OCI-LY7 (cell line): ENCODE measurements at regions not wholly inside any gene's neighbourhood (a gene's known extent, or its start where the extent isn't known, plus 50 kb on each side); places are given as distances from the start of the nearest gene placed in this dataset.

Experiments used
- BruUV-seq: library from RNA; stranded (reverse); fragments of 400-500 nt; replicated peaks from 2 replicates; lab custom pipeline; 2021; lab: Mats Ljungman, UMichigan
- CTCF ChIA-PET: fragments of 300-600 bp; sonication (Branson Sonifier 250); formaldehyde crosslinking; loops from one replicate; lab custom pipeline; 2022; ENCODE audit warnings: antibody characterized with exemption; ENCODE audit not compliant: unreplicated experiment; lab: Charles Lee
- POLR2A ChIA-PET: fragments of 300-600 bp; sonication (Branson Sonifier 250); formaldehyde crosslinking; loops from one replicate; lab custom pipeline; 2022; ENCODE audit warnings: antibody characterized with exemption; lab: Charles Lee
- DNase-seq: peaks from one replicate; pipeline ENCODE4 v3.0.0-alpha.2; 2015; ENCODE audit warnings: low spot score
- H2AFZ ChIP-seq: fragments of 200-600 bp; sonication (generic), shearing (Covaris generic); 2 replicates; pipeline ENCODE4 v1.6.1; 2014; ENCODE audit warnings: mild to moderate bottlenecking, antibody characterized with exemption, low read length, moderate library complexity
- H3K27ac ChIP-seq: fragments of 200-600 bp; sonication (generic); 2 replicates; pipeline ENCODE4 v1.5.1; 2014; ENCODE audit warnings: mixed run types, low read depth, mild to moderate bottlenecking, moderate library complexity, low read length, inconsistent platforms; ENCODE audit not compliant: poor library complexity, severe bottlenecking
- H3K36me3 ChIP-seq: fragments of 200-600 bp; sonication (generic); 2 replicates; pipeline ENCODE4 v1.6.1; 2014; ENCODE audit warnings: mild to moderate bottlenecking, antibody characterized with exemption, low read length, moderate library complexity, mixed read lengths; ENCODE audit not compliant: insufficient read depth
- H3K4me1 ChIP-seq: fragments of 200-600 bp; sonication (generic); 2 replicates; pipeline ENCODE4 v1.5.1; 2014; ENCODE audit warnings: mild to moderate bottlenecking, low read length; ENCODE audit not compliant: insufficient read depth, poor library complexity, severe bottlenecking
- H3K4me2 ChIP-seq: fragments of 200-600 bp; sonication (generic); 2 replicates; pipeline ENCODE4 v1.6.1; 2014; ENCODE audit warnings: mild to moderate bottlenecking, low read length
- H3K4me3 ChIP-seq: fragments of 200-600 bp; sonication (generic); 2 replicates; pipeline ENCODE4 v1.5.1; 2014; ENCODE audit warnings: mild to moderate bottlenecking, low read depth, low read length; ENCODE audit not compliant: poor library complexity, severe bottlenecking
- H3K79me2 ChIP-seq: fragments of 200-600 bp; sonication (generic); 2 replicates; pipeline ENCODE4 v1.6.1; 2016; ENCODE audit warnings: low read depth, mild to moderate bottlenecking, low read length, moderate library complexity, mixed read lengths; ENCODE audit not compliant: insufficient read depth
- H3K9me2 ChIP-seq: fragments of 200-600 bp; sonication (generic); 2 replicates; pipeline ENCODE4 v1.6.1; 2016; ENCODE audit warnings: mild to moderate bottlenecking, low read length, mixed read lengths; ENCODE audit not compliant: insufficient read depth
- H3K9me3 ChIP-seq: fragments of 200-600 bp; sonication (generic); 2 replicates; pipeline ENCODE4 v1.6.1; 2014; ENCODE audit warnings: mild to moderate bottlenecking, mixed run types, low read length, mixed read lengths
- H4K20me1 ChIP-seq: fragments of 200-600 bp; sonication (generic); 2 replicates; pipeline ENCODE4 v1.6.1; 2014; ENCODE audit warnings: mild to moderate bottlenecking, antibody characterized with exemption, low read length, moderate library complexity, mixed read lengths; ENCODE audit not compliant: insufficient read depth
- EZH2phosphoT487 ChIP-seq: fragments of 200-600 bp; sonication (generic); IDR thresholded peaks from 2 replicates; pipeline ENCODE4 v1.6.1; 2018; ENCODE audit warnings: low read depth, borderline replicate concordance, mild to moderate bottlenecking, mixed run types, antibody characterized with exemption, low read length, moderate library complexity, mixed read lengths
- intact Hi-C: fragments of 100-400 bp; cut with micrococcal nuclease; formaldehyde crosslinking; loops from one replicate; pipeline ENCODE4 v1.10.0; 2022; ENCODE audit not compliant: unreplicated experiment
- TF ChIP-seq, protein P1 (sequence below): fragments of 200-600 bp; sonication (generic); conservative IDR thresholded peaks from 2 replicates; pipeline ENCODE4 v1.5.1; 2014; ENCODE audit warnings: mild to moderate bottlenecking, antibody characterized with exemption, low read length, moderate library complexity, mixed read lengths

DNA sequence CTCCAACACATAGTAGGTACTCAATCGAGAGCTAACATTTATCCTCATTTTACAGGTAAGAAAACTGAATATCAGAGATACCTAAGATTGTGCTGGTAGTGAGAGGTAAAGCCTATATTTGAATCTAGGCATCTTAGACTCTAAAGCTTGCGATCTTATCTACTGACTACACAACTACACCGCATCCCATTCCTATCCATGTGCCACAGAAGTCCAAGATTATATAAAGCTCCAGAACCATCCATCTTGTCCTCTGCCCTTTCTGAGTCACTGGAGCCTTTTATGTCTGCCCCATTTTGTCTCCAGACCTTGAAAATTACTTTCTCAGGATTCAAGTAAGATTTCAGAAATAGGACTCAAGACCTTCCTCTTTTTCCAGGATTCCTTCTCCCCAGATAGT, 84.4 kb downstream of the OR5AK2 start:
- POLR2A ChIA-PET, result interaction anchor here (0.5 to 0.7 kb wide), 3 partner anchors 26 to 1778 kb away, joined by 3 to 4 read pairs (median 3); no protein-coding TSS in a partner anchor
- intact Hi-C loops, result no loop called here
- CTCF ChIA-PET, result interaction anchor here (0.7 kb wide), 1 partner anchor 17 kb away, joined by 3 read pairs; no protein-coding TSS in a partner anchor
- Histone ChIP-seq H3K9me3 (no peaks in the 10 kb centered on the region), H3K4me1 (no peaks in the 10 kb centered on the region), H3K4me2 (no peak overlapping the region), H3K9me2 (no peaks in the 10 kb centered on the region), H3K27ac (no peak overlapping the region), H4K20me1 (no peaks in the 10 kb centered on the region), H3K4me3 (no peak overlapping the region), H2AFZ (no peak overlapping the region), H3K36me3 (no peaks in the 10 kb centered on the region), H3K79me2 (no peaks in the 10 kb centered on the region)
- BruUV-seq, result no TSS peak
- TF ChIP-seq, protein P1, sequence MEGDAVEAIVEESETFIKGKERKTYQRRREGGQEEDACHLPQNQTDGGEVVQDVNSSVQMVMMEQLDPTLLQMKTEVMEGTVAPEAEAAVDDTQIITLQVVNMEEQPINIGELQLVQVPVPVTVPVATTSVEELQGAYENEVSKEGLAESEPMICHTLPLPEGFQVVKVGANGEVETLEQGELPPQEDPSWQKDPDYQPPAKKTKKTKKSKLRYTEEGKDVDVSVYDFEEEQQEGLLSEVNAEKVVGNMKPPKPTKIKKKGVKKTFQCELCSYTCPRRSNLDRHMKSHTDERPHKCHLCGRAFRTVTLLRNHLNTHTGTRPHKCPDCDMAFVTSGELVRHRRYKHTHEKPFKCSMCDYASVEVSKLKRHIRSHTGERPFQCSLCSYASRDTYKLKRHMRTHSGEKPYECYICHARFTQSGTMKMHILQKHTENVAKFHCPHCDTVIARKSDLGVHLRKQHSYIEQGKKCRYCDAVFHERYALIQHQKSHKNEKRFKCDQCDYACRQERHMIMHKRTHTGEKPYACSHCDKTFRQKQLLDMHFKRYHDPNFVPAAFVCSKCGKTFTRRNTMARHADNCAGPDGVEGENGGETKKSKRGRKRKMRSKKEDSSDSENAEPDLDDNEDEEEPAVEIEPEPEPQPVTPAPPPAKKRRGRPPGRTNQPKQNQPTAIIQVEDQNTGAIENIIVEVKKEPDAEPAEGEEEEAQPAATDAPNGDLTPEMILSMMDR, result no peak
- no peak for TF ChIP-seq EZH2phosphoT487
- DNase-seq, result no peak

DNA sequence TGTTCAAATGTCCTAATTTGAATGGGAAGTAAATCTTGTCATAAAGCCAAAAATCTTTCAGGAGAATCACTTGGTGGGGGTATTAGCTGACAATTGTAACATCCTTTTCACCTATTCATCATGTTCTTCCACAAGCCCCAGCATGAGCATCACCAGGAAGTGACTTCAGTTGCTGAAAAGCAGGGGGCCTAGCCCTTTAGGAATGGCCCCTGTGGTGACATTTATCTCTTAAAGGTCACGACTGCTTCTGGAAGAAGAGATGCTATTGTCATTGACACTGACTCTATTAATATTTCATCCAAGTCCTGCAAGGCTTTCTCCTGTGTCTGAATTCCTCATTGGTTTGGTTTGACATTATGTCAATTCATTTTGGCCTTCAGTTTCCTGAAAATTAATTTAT, 92.6 kb downstream of the OR5AK2 start:
- Histone ChIP-seq H2AFZ (no peak overlapping the region), H3K4me1 (no peaks in the 10 kb centered on the region), H3K9me3 (no peaks in the 10 kb centered on the region), H3K4me3 (no peak overlapping the region), H4K20me1 (no peaks in the 10 kb centered on the region), H3K9me2 (no peaks in the 10 kb centered on the region), H3K27ac (no peak overlapping the region), H3K79me2 (no peaks in the 10 kb centered on the region), H3K36me3 (no peaks in the 10 kb centered on the region), H3K4me2 (no peak overlapping the region)
- CTCF ChIA-PET, result no interaction called here
- no TSS peak for BruUV-seq
- POLR2A ChIA-PET, result no interaction called here
- TF ChIP-seq, protein P1, result no peak
- no peak for TF ChIP-seq EZH2phosphoT487
- no peak for DNase-seq
- intact Hi-C loops, result no loop called here

GRCh38 chr11:57082125-57082524, 93.4 kb downstream of the OR5AK2 start:
- Histone ChIP-seq H3K79me2 (no peaks in the 10 kb centered on the region), H3K4me2 (no peak overlapping the region), H3K36me3 (no peaks in the 10 kb centered on the region), H3K27ac (no peak overlapping the region), H3K4me1 (no peaks in the 10 kb centered on the region), H3K4me3 (no peak overlapping the region), H3K9me3 (no peaks in the 10 kb centered on the region), H2AFZ (no peak overlapping the region), H3K9me2 (no peaks in the 10 kb centered on the region), H4K20me1 (no peaks in the 10 kb centered on the region)
- TF ChIP-seq EZH2phosphoT487, result no peak
- TF ChIP-seq, protein P1, result no peak
- no TSS peak for BruUV-seq
- POLR2A ChIA-PET, result interaction anchor here (0.7 kb wide), 1 partner anchor 167 kb away, joined by 4 read pairs; no protein-coding TSS in a partner anchor
- CTCF ChIA-PET, result no interaction called here
- no peak for DNase-seq
- intact Hi-C loops, result no loop called here
